ENCODE measurements at regions not wholly inside any gene's neighbourhood (a gene's known extent, or its start where the extent isn't known, plus 50 kb on each side); places are given as distances from the start of the nearest gene placed in this dataset.

- TF ChIP-seq ZBTB40 (IDR thresholded peaks at IDR 0.05; ENCODE audit: borderline replicate concordance) (no peak), HCFC1 (IDR thresholded peaks at IDR 0.05; ENCODE audit: low read length) (no peak), GABPA (IDR thresholded peaks at IDR 0.05; ENCODE audit: low read depth) (no peak), KAT2A (conservative IDR thresholded peaks at IDR 0.05; ENCODE audit: control insufficient read depth, low read depth, low read length) (no peak), SREBF2 (IDR thresholded peaks at IDR 0.05; ENCODE audit: low read length) (no peak), FOXM1 (IDR thresholded peaks at IDR 0.05; ENCODE audit: low read depth, low read length) (peak; percentile 32; the same call in 1 of the 2 replicates), CHD1 (IDR thresholded peaks at IDR 0.05; ENCODE audit: low read depth, low read length) (no peak), SPI1 (IDR thresholded peaks at IDR 0.05; ENCODE audit: borderline replicate concordance, insufficient read depth, low read depth, low read length) (no peak), HSF1 (IDR thresholded peaks at IDR 0.05; ENCODE audit: low read depth, low read length) (no peak), TCF7 (IDR thresholded peaks at IDR 0.05; ENCODE audit: borderline replicate concordance) (peak; percentile 19; the same call in 1 of the 2 replicates), RCOR1 (conservative IDR thresholded peaks at IDR 0.05; ENCODE audit: low read depth, low read length) (no peak), ATF2 (IDR thresholded peaks at IDR 0.05; ENCODE audit: low read length) (peak; percentile 40; the same call in 1 of the 2 replicates), TAF1 (IDR thresholded peaks at IDR 0.05; ENCODE audit: borderline replicate concordance, low read depth, low read length) (no peak), EP300 (IDR thresholded peaks at IDR 0.05; ENCODE audit: borderline replicate concordance in 1 of 2, control insufficient read depth in 1 of 2, low read depth in 2 of 2, low read length in 2 of 2) (no peak), ZBTB11 (CRISPR knock-in tag; IDR thresholded peaks at IDR 0.05) (no peak), NR2C2 (IDR thresholded peaks at IDR 0.05; ENCODE audit: borderline replicate concordance, control insufficient read depth, insufficient read length, low read depth) (no peak), MAX (IDR thresholded peaks at IDR 0.05; ENCODE audit: low read depth, low read length) (no peak), JUND (IDR thresholded peaks at IDR 0.05; ENCODE audit: low read depth, low read length) (no peak), HDAC6 (IDR thresholded peaks at IDR 0.05; ENCODE audit: unreplicated experiment) (no peak)
Observed at GRCh38 chr11:110856996-110857812, 145.0 kb upstream of the ARHGAP20 start (continued).

Measured in GM12878 (cell line).